ENCODE measurements at regions not wholly inside any gene's neighbourhood (a gene's known extent, or its start where the extent isn't known, plus 50 kb on each side); places are given as distances from the start of the nearest gene placed in this dataset.

GRCh38 chr6:144401736-144402733 lies 116.9 kb downstream of the UTRN start:
- Mint-ChIP-seq H3K4me1 (peaks cover 26% of the 10 kb centered on the region), H3K27ac (no peak overlapping the region)

More at GRCh38 chr6:144401736-144402733, 116.9 kb downstream of the UTRN start:
- Histone ChIP-seq H3K27ac (ENCODE audit: low read depth) (no peak overlapping the region), H4K20me1 (replicated peaks; ENCODE audit: insufficient read depth) (no peaks in the 10 kb centered on the region), H3K4me3 (no peak overlapping the region), H3K4me1 (ENCODE audit: insufficient read depth) (peaks cover 12% of the 10 kb centered on the region), H3K36me3 (ENCODE audit: insufficient read depth) (no peaks in the 10 kb centered on the region), H3K9me2 (ENCODE audit: insufficient read depth) (no peaks in the 10 kb centered on the region), H3F3A (replicated peaks; ENCODE audit: low read depth) (no peaks in the 10 kb centered on the region), H2AFZ (no peak overlapping the region), H3K4me2 (no peak overlapping the region), H3K79me2 (replicated peaks; ENCODE audit: insufficient read depth) (peaks cover 13% of the 10 kb centered on the region), H3K27me3 (ENCODE audit: insufficient read depth) (no peaks in the 10 kb centered on the region)
- Mint-ChIP-seq H3K4me3 (no peak overlapping the region), H3K9me3 (peaks cover 11% of the 10 kb centered on the region; the same call in 2 of the 3 replicates), H3K36me3 (ENCODE audit: low read depth) (peaks cover 12% of the 10 kb centered on the region), H3K27me3 (ENCODE audit: insufficient read depth, low read depth, poor library complexity) (no peaks in the 10 kb centered on the region)
- no peak for TF ChIP-seq REST (IDR thresholded peaks at IDR 0.05; ENCODE audit: unreplicated experiment)
- no peak for TF ChIP-seq STAT1 (IDR thresholded peaks at IDR 0.05; ENCODE audit: unreplicated experiment)
- no peak for TF ChIP-seq ZNF462 (CRISPR knock-in tag; IDR thresholded peaks at IDR 0.05)
- TF ChIP-seq JUNB (IDR thresholded peaks at IDR 0.05; ENCODE audit: unreplicated experiment): no peak
- TF ChIP-seq ZNF114 (CRISPR knock-in tag; IDR thresholded peaks at IDR 0.05): no peak
- TF ChIP-seq CREB1 (CRISPR knock-in tag; IDR thresholded peaks at IDR 0.05; ENCODE audit: low read depth): no peak
- TF ChIP-seq ZNF331 (CRISPR knock-in tag; IDR thresholded peaks at IDR 0.05; ENCODE audit: low read depth): no peak
- no peak for TF ChIP-seq CTCF (conservative IDR thresholded peaks at IDR 0.05; ENCODE audit: low read depth in 2 of 2)
- no peak for TF ChIP-seq EZH2 (IDR thresholded peaks at IDR 0.05; ENCODE audit: low read depth, unreplicated experiment)
- no peak for DNase-seq (ENCODE audit: low spot score)
- no peak for ATAC-seq

All from GM23338 (cell line).